CD4-positive, alpha-beta T cell treated with Interleukin-2 at 100 ng/mL for 4 hours (primary cell): ENCODE measurements at regions not wholly inside any gene's neighbourhood (a gene's known extent, or its start where the extent isn't known, plus 50 kb on each side); places are given as distances from the start of the nearest gene placed in this dataset.
"Not testable (repeated sequence)": the region's sequence is repeated elsewhere in the genome, so short reads cannot be mapped to it uniquely, and the experiment has no call there.

ENCODE experiments used
- DNase-seq: peaks from one replicate; pipeline ENCODE4 v3.0.0-alpha.2; 2020; ENCODE audit warnings: low spot score

DNA sequence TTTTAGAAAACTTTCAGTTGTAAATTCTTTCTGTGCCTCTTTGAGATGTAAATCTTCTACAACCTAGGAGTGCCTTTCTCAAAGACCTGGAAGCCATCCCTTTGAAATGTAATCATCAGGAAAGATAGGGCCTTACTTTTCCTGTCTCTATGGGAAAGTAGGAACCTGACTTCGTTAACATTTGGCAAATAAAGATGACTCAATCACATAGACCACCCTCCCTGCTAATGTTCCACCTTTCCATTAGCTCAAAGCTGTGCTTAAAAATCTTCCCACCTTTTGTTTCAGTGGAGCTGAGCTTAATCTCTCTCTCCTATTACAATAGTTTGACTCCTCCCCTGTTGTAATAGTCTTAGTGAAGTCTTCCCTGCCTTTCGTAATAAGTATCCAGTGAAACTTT lies 247.7 kb downstream of the OLFM4 start:
- DNase-seq, result no peak

DNA sequence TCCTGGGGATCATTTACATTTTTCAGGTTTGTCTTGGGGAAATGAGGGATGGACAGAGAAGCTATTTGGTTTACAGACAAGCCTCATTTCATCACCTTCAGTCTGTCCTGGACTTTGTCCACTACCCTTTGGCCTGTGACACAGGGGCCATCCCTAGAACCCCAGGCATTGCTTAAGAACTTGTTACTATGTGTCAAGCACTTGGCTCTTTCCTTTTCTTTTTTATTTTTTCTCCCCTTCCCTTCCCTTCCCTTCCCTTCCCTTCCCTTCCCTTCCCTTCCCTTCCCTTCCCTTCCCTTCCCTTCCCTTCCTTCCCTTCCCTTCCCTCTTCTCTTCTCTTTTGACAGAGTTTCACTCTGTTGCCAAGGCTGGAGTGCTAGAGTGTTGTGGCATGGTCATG lies 253.1 kb downstream of the OLFM4 start:
- no peak for DNase-seq

DNA sequence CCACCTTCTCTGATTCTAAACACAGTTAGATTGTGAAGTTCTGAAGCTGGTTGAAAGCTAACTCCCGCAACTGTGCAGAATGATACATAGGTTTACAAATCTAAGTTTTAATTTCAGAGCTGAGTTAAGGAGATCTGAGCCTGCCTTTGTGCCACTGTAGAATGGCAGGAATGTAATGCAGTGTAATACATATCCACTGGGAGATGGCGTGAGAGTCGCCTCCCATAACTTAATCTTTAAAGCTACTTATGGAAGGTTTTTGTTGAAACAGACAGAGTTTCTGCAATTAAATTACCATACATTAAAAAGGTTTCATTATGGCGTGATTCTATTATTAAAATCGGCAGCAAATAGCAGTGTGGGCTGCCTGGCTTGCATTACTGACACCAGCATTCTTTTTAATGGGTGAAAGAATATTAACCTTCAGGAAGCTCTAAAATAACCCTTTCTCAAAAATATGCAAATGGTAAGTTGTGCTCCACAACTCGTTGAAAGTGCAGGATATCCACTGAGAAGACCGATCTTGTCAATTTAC lies 257.4 kb downstream of the OLFM4 start:
- no peak for DNase-seq

DNA sequence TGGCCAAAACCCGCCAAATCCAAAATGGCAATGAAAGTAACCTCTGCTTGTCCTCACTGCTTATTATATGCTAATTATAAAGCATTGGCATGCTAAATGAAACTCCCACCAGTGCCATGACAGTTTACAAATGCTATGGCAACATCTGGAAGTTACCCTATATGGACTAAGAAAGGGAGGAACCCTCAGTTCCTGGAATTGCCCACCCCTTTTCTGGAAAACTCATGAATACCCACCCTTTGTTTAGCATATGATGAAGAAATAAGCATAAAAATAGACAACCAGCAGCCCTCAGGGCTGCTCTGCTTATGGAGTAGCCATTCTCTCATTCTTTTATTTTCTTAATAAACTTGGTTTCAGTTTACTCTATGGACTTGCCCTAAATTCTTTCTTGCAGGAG lies 269.8 kb downstream of the OLFM4 start:
- DNase-seq, result no peak

DNA sequence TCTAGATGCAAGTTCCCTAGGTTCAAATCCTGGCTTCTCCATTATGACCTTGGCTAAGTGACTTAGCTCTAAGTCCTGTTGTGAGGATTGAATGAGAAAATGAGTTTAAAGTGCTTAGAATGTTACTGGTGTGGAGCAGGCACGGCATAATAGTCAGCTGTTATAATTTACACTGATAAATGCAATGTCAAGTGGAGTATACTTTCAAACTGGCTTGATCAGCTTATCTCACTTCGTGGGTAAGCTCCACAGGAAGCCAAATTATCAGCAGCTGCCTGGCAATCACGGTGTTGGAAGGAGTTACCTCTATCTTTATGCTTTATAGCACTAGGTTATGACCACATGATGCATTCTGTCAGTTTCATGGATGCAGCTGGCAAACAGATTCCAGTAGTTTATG lies 272.8 kb downstream of the OLFM4 start:
- no peak for DNase-seq

DNA sequence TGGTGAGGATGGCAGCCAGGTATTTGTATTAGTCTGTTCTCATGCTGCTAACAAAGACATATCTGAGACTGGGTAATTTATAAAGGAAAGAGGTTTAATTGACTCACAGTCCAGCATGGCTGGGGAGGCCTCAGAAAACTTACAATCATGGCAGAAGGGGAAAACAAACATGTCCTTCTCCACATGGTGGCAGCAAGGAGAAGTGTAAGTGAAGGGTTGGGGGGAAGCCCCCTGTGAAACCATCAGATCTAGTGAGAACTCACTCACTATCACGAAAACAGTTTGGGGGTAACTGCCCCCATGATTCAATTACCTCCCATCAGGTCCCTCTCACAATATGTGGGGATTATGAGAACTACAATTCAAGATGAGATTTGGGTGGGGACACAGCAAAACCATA lies 276.8 kb downstream of the OLFM4 start:
- DNase-seq, result not testable (repeated sequence)

DNA sequence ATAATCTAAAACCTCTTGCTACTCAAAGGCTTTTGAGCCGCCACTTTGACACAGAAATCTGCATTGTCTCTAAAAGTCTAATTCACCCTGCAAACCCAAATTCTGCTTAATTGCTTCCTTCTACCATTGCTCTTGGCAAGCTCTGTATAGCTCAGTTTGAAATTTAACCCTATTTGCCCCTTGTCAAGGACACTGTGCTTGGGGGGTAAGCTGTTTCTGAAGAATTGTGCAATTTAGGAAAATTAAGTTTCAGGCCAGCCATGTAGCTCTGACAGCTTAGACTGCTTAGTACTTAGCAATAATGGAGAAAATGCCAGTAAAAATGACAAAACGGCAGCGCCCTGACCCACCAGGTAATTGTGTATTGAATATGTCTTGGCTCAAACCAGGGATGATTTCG lies 282.2 kb downstream of the OLFM4 start:
- DNase-seq, result no peak

DNA sequence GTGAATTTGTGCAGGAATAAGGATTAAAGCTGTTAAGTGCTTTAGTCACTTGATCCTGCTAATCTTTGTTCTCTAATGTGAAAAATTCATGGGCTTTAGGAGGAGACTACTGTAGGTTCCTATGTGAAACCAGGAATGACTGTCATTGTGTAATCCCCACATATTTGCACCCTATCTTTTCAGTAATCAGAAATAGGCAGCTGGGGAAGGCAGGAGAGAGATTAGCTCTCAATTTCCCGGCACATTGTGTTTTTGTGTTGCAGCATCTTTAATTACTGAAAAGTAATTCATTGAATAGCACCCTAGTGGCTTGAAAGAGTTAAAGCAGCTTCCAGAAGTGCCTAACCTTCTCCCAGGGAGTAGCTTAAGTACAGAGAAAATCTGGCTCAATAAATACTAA lies 282.9 kb downstream of the OLFM4 start:
- no peak for DNase-seq

DNA sequence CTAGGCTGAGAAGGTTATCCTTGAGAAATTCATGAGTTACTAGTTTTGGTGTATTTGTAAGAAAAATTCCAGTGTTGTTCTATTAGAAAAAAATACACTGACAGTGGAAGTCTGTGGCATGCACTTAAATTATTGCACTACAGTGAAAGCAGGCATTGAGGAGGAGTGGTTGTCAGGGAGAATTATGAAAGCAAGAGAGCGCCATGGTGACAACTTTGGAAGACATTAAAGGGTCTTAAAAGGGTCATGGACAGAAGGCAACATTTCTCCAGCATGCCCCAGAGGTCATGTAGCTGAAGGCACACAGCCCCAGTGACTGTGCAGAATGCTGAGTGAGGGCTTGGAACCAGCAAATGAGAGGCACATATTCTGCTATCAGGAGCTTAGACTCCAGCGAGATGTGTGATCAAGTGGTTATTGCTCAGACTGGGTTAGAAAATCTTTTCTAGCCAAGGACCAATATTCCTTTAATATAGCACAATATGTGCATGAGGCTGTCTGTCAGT lies 292.7 kb downstream of the OLFM4 start:
- no peak for DNase-seq

DNA sequence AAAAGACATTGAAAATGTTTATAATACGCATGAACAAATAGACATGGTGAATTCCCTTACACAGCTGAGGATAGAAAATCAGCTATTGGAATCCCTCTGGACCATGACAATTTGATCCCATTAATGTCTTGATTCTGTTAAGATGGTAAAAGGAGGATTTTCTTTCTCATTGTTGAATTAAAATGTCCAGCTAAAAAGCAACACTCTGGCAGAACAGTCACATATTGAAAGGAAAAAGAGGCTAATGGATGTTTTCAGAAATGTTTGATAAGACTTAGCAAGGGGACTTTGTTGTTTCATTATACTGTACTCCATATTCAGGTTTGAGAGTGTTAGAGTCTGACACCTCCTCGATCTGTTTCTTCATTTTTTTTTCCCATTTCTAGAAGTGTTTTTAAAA lies 296.0 kb downstream of the OLFM4 start:
- no peak for DNase-seq

DNA sequence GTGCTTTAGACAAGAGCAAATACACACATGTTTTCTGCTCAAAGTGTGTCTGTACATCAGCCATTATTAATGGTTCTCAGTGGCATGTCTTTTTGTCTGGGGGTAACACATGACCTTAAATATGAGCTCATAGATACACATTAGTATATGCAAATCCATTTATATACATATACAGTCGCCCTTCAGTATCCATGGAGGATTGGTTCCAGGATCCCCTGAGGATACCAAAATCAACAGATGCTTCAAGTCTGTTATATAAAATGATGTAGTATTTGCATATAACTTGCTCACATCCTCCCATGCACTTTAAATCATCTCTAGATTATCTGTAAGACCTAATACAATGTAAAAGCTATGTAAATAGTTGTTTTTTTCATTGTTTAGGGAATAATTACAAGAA lies 298.1 kb downstream of the OLFM4 start:
- no peak for DNase-seq

DNA sequence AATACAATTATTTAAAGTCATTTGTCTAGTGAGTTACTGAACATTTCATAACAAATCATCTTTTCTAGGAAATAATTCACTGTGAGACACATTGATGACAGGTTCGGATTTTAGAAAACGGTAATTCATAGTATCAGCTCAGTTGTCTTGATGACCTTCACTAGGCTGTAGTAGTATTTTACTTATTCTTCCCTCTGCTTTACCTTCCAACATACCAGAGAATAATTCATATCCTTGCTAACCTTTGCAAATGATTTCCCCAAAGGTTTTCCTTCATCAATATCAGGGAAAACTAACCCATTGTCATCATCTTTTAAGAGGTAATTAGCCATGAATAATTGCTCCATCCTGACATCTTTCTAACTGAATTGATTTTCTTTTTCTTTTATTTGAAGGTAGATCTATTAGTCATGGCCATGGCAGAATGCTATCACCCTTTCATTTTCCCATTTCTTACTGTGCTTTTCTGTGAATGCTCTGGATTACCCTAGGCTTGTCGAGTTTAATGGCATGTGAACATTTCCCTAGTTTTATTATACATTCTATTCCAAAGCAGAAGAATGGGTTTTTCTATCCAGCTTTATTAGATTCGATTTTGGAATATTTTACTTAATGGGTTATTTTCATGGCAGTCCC lies 299.2 kb downstream of the OLFM4 start:
- no peak for DNase-seq

DNA sequence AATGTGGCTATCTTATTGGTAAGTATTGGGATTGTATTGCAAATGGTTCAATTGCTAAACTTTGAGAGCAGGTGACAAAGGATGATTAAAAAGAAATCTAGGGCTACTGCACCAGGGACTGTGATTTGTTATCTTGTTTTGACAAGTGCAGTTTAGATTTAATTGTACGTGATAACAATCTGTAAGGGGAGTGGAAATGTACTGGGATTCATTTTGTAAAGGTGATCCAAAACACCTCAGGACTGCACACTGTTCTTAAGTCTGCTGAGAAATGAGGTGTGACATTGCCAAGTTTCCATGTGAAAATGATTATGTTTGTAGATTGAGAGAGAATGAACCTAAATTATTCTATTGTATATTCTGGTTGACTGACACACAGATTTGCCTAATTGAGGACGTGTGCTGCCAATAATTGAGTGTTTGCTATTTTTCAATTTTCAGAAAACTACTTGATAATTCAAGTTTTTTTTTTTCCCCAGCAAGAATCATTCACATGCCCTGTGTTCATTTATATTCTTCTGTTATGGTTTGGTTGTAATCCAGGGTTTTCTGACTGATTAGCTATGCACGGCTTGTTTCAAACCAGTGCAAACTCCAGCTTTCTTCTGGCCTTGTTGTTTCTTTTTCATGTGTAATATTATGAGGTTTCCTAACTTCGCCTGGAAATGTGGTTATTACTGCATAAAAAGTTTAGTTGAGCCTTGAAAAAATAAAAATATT lies 308.0 kb downstream of the OLFM4 start:
- no peak for DNase-seq

DNA sequence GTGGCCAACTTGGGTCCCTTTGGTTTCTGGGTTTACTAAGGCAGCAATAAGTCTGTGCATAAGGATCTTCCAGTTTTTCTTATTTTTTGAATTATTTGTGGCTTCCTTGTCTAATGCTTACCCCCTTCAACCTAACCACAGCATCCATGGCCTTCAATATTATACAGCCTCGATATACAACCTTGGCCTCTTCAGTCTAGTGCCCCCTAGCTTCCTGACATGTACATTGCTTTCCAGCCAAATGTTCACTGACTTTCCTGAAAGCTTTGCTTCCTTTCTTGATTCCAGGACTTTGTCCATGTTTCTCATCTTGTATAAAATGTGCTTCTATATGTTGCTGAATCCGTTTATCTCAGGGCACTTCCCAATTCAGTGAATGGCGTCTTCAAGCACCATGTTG lies 310.1 kb downstream of the OLFM4 start:
- no peak for DNase-seq

DNA sequence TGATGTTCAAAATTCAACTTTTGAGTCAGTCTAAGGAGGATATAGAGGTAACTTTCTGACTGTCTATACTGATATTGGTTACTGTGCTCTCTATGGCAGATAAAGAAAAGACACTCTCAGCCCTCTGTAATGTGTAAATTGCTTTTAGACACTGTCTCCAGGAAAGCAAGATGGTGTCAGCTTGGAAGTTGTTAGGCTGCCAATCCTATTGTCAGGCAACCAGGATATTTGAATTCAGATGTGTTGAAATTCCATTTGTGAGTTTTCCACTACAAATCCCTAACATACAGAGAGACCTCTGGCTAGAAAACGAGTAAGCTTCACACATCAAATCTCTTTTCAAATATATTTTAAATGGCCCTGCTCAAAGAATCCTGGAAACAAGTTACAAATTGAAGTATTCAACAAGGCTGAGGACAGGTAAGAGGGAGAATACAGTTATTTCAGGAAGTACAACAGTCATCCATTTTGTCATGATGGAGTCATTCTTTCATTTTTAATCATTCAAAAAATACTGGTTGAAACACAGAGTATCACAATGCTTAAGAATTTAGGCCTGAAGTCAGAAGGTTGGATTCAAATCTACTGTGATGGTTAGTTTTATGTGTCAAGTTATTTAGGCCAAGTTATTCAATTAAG lies 312.0 kb downstream of the OLFM4 start:
- no peak for DNase-seq

DNA sequence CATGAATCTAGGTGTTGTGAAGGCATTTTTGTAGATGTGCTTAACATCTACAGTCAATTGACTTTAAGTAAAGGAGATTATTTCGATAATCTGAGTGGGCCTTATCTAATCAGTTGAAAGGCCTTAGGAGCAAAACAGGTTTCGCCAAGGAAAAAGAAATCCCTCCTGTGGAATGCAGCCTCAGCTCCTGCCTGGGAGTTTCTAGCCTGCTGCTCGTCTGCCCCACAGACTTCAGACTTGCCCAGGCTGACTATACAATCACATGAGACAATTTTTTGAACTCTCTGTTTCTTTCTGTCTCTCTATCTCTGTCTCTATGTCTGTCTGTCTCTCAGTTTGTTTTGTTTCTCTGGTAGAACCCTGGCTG lies 312.5 kb downstream of the OLFM4 start:
- DNase-seq, result no peak

DNA sequence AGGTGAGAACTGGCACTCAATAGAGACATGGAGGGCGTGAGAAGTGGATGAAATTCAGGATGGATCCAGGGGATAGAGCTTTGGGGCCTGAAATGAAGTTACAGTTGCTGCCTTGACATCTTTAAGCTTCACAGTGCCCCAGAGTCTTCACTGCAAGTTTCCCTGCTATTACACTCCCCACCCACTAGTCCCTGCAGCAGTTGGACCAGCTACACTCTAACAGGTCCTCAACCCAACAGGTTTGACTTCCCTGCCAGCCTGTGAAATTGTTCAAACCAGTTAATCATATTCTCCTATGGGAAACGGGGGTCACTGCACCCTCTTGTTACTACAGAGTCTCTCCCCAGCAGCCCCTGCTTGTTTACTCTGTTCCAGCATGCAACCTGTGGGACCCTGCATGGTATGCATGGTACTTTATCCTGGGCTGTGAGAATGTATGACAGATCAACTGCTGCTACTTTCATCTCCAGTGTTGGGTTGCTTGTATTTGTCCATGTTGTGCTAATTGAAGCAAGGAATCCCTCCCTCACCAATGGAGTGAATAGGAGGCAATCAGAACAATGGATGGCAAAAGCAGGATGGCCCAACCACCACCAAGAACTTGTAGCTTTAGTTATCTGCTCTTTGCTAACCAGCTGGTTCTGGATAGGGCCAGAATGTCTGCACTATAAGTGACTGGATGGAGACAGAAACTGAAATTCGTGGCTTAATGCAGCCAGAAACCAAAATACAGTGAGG lies 314.2 kb downstream of the OLFM4 start:
- DNase-seq, result no peak

DNA sequence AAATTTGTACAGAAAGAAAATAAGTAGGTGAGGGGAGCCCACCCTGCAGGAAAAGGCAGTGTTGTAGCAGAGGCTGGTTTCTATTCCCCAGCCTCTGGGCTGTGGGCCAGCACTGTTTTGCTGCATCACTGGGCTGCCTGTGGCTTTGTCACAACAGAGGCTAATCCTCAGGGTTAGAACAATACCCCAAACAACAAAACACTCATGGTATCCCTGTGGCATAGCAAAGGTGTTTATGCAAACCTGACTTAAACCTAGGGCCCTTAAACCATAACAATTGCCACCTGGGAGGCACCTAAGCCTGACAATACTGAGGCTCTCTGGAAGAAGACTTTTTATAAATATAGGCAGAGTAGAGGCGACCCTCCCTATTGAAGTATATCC lies 314.7 kb downstream of the OLFM4 start:
- no peak for DNase-seq

DNA sequence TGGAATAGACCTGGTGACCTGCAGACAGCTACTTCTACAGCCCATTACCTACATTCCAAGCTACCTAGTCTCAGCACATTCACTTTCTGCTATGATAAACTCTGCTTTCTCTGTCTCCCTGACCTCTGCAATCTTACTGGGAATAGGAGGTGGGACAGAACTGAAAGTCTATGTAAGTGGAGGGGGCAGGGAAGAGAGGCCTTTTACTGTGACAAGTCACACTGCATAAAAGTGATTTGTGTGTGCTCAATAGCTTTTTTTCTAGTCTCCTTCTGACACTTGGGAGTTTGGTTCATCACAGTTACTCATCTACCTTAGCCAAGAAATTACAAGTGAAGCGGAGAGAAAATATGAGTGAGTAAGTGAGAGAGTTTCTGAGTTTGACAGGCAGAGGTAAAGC lies 322.4 kb downstream of the OLFM4 start:
- DNase-seq, result no peak

DNA sequence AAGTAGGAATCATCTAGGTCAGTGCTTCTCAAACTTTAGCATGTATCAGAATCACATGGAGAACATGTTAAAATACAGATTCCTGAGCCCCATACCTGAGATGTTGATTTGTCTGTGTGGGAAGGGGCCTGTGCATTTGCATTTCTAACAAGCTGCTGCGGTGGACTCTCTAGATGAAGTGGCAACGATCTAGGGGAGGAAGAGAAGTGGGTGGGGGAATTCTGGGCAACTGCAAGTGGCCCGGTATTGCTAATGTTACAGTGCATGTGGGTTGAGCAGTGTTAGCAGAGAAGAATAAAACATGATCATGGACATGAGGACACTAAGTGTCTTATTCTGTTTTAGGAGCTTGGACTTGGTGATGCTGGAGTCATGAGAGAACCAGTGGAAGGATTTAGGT lies 329.0 kb downstream of the OLFM4 start:
- no peak for DNase-seq

DNA sequence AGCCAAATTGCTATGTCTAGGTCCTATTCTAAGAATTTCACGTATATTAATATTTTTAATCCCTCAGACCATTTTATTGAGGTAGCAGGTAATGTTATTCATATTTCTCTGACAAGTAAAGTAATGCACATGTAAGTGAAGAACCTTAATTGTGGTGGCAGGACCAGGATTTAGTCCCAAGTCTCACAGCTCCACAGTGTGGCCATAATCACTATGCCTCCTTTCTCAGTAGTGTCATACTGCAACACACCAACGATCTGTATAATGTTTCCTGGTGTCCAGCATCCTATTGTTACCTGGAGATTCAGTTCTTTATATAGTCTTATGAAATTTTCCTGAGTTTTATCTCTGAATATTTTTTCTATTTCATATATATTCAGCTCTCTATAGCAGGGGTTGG lies 340.3 kb downstream of the OLFM4 start:
- DNase-seq, result no peak

DNA sequence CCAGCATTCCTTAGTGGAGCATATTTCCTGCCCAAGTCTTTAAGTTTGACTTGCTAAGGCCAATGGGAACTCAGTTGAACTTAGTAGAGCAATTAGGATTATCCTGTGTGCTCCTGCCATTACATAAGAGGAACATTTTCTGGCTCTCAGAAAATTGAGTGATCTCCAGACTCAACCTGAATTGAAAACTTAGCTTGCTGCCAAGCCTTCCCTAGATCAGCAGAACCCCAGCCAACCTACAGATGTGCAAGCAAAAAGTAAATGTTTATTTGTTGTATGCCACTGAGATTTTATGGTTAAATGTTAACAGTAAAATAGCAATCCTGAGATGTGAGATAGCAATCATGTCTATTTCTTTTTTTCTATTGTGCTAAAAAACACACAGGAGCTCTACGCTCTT lies 350.9 kb downstream of the OLFM4 start:
- DNase-seq, result no peak

DNA sequence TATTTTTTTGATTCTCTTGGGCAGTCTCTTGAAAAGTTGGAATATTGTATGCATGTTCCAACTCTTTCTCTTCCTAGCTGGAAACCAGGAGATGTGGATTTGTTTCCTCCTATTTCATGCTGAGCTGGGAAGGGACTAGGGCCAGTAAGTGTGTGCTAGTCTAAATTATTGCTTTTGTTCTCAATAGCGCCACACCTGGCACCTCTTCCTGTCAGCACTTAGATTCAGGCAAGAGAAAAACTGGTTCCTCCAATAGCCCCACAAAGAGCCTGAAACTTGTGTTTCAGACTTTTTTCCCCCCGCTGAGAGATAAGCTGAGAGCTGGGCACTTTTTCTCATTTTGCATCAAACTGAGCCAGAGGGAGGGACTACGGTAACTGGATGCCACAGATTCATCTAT lies 353.4 kb downstream of the OLFM4 start:
- no peak for DNase-seq
